Renal pelvis (tissue), 1 donor: ENCODE measurements at regions not wholly inside any gene's neighbourhood (a gene's known extent, or its start where the extent isn't known, plus 50 kb on each side); places are given as distances from the start of the nearest gene placed in this dataset.

Experiments
- DNase-seq: peaks from one replicate; pipeline ENCODE4 v3.0.0-alpha.2; 2013

DNA sequence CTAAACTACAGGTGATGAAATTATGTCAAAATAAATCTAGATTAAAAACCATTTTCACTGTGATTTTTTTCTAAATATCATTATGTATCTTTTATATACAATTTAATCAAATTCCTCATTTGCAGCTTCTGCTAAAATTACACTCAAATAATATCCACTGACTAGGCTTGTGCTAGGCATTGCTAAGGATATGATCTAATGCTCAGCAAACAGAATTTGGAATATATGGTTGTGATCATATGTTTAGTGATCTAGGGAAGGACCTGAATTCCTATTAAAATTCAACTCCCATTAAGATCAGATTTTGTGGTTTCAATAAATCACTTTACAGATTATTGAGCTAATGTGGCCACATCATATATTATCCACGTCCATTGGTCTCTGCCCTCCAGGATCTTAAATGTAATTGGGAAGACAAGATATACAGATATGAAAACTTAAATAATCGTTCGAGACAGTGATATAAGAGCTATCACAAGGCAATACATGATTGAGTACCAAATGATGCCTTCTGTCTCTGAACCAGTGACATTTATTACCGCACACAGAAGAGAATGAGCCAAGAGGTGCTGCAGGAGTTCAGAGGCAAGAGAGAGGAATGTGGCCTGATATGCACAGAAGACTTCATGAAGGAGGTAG, 206.0 kb upstream of the RPS6KA3 start:
- no peak for DNase-seq

DNA sequence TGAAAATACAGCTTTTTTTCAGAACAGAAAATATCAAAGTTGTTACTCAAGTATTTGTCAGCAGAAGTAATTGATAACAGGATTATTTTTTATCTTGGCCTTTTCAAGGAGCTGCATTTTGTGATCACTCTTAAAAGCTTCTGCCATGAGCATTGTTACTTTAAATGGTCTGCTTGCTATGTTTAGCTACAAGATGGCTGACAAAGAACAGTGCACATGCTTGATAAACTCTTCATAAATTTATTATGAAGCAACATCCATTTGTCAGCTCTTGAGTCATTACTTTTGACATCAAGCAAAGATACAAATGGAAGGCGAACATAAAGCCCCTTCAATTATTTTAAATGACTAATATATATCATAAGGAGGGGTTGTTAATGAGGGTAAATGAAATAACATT, 205.4 kb upstream of the RPS6KA3 start:
- no peak for DNase-seq

DNA sequence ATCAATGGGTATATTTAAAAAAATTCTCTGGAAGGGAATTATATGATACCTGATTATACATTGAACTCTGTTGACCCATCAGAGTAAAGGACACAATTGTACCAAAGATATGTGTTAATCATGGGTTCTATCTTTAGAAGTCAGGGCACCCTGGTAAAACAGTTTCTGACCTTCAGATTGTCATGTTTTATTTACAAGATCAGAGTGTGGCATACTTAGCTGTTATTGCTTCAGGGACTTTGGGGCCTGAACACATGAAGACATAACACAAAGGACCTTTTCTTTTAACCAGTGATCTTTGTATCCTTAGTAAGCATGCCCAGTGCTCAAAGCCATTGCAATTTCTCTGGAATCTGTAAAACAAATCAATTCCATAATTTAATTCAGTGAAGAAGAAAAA, 204.8 kb upstream of the RPS6KA3 start:
- DNase-seq: no peak

DNA sequence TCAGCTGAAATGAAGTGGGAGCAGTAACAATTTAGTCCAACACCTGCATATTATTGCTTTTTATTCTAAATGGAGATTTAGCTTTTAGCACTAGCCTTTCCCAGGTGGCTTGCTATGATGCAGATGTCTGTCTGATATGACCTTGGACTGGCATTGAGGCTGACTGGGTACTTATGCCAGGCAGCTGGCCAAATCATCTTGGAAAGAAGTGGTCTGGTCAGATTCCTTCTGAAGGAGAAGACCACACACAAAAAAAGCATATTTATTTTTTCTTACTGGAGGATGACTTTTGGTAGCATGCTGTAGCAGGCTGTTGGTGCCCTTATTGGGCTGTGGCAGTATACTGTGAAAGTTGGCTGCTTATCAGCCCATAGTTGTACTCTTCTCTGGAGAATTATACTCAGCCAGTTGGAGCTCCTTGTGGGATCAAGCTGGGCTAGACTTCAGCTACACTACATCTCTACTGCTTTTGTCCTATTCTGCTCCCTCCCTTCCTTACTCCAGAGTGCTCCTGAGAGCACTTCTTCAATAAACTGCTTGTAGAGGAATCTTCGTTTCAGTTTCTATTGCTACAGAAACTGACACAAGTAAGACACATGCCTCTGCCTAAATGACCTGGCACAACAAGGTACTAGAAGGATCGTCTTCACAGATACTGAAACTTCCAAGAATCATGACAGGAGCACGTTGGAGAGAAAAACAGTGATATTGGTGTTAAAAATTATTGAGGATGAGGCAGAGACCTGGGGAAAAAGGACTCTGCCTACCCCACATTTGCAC, 196.8 kb upstream of the RPS6KA3 start:
- DNase-seq: no peak

DNA sequence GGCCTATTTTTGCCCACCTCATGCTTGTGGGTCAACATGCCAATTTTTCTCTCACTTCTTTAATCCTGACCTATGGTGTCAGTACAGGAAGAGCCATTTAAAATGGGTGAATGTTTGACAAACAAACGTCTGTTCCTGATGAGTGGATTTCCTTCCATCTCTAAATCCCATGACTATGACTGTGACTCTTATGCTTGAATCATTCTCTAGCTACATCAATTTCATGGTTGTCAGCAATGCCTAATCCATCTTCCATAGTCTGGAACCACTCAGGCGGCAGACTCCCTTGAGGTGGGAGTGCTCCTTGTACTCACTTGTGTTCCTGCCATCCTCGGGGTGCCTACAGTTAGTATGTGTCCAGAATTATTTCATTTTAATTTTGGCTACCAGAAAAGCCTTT, 194.9 kb upstream of the RPS6KA3 start:
- no peak for DNase-seq

DNA sequence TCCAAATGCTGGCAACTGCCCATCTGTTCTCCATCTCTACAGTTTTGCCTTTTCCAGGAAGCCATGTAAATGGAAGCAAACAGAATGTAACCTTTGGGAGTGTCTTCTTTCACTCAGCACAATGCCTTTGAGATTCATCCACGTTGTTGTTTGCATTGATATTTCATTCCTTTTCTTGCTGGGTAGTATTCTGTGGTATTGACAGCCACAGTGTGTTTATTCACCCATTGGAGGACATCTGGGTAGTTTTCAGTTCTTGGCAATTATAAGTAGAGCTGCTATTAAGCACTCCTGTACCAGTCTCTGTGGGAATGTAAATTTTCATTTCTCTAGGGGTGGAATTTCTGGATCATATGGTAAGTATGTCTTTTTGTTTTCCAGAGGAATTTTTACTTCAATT, 194.3 kb upstream of the RPS6KA3 start:
- DNase-seq: no peak

DNA sequence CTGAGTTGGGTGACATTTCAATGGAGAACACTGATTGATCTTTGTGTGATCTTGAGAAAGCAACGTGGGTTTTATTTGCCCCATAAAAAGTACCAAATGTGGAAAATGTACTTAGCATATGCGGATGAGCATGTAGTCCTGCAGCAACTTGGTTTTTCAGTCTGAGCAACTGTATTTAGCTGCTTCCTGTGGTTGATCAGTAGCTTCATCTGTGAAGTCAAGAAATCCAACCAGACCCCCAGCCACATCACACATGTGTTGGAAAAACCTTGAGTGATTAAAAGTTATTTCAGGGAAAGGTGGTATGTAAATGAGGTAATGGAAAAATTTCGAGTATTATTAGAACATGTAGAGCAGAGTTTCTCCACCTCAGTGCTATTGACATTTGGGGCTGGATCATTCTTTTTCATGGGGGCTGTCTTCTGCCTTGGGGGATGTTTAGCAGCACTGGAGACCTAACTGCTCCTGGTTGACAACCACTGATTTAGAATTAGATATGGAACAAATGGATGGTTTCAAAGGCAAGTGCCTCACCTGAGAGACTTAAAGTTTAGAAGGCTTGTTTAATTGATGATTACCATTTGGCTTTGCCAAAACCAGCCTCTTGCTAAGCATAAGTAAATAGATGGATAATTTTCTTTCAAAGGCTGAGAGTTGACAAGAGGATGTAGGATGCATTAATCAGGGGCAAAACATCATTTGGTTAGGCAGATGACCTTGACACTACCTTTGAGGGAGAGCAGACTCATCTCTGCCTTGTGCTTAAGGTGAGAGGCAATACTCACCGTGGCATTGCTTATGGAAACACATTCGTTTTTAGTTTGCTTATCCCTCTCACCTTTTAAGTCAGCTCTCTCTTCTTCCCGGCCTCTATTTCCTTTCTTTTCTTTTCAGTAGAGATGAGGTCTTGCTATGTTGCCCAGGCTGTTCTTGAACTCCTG, 193.0 kb upstream of the RPS6KA3 start:
- DNase-seq: no peak

DNA sequence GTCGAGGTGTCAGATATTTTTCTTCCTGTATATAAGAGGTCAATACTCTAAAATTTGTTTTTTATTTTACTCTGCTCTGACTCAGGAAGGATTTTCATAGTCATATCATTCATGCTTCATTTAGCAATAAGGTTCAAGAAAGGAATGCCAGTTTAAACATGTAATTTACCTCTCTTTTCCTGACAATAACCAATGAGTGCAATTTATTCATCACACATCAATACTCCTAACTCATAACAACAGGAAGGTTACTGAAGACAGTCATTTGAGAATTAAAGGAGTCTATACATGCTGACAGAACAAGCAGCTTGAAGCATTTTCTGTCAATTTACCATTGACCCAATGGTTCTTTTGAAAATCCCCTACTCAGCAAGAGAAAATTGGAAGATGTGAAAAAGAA, 190.3 kb upstream of the RPS6KA3 start:
- DNase-seq: no peak

DNA sequence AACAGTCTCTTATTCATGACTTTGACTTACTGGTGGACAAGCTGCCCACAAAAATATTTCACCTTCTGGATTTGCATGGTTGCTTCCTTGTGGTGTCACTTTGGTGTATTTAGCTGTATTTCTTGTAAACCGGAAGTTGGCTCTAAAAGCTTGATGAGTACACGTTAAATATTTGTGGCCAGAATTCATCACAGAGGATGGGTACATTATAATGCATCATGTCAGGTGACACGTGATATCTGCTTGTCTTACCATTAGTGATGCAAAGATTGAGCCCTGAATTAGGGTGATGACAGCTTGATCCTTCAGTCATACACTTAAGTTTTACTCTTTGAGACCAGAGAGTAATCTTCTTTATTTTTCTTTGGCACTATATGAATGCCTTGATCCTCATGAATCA, 188.3 kb upstream of the RPS6KA3 start:
- no peak for DNase-seq

DNA sequence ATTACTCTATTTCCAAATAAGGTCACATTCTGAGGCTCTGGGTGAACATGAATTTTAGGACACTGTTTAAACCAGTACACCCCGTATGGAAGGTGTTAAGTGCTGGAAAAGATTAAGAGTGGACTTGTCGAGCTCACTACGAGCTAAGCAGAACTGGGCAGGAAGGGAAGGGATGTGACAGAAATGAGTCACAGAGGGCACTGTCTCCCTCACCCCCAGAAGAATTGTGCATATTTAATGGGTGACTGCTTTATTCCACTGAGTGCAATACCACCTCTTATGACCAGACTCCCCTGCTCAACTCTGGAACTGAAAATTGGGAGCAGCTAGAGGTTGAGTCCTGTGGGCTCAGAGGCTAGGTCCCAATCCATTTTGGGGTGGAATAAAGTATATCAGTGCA, 187.4 kb upstream of the RPS6KA3 start:
- DNase-seq: no peak

DNA sequence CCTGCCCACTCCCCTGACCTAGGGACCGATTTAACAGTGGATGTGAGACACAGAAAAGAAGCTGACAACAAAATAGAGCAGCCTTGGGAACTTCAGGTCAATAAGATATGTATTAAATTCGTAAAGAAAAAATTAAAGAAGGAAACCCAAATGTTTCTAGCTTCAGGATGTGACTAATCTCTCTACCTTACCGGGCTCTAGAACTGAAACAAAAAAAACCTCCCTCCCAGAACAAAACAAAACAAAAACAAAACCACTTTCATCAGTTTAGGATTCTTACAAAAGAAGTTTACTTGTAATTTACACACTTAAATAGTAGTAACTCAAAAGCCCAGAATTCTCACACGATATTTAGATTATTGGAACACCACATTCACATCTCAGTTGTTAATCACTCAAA, 185.8 kb upstream of the RPS6KA3 start:
- no peak for DNase-seq

DNA sequence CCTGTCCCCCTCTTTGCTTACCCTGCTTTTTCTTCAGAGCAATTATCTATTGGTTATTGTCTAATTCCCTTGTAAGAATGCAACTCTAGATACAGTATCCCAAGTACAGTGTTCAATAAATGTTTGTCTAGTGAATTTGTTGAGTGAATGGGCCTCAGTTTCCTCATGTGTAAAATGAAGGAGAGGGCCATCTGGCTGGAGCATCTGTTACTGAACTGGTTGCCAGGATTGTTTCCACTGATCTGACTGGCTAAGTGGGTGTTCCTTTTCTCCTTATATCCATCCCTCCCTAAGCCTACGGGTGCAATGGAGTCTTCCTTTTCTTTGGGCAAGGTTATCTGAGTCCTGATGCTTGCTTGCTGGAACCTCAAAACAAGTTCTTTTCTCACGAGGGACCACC, 185.2 kb upstream of the RPS6KA3 start:
- no peak for DNase-seq

DNA sequence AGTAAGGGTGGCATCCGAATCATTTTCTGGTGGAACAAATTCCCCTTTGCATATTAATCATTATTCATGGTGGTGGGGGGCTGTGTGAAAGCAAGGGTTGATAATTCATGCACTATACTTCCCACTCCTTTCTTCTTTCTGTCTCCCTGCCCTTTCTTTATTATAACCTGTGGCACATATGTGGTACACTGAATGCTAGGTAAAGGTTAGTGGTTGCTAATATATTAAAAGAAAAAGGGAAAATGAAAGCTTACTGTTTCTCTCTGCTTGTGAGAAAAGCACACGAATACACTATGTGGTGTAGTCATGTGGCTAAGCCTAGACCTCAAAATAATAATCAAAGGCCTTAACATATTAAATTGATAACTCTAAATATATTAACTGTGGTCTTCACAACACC, 178.4 kb upstream of the RPS6KA3 start:
- no peak for DNase-seq

DNA sequence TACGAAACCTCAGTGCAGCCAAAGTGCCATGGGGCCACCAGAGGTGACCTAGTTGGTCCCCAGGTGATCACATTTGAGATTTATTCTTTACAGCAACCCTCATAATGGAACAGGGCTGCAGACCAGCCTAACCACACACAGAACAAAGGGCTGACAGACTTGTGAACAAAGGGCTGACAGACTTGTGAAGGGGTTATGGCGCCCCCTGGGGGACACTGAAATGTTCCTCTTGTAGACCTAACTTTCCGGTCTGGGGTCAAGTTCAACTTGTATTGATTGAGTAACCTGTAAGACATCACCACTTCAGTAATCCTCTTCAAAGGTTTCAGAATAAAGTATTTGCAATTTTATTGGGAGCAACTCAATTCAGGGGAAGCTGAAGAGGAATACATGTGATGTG, 175.9 kb upstream of the RPS6KA3 start:
- DNase-seq: peak; percentile 39

DNA sequence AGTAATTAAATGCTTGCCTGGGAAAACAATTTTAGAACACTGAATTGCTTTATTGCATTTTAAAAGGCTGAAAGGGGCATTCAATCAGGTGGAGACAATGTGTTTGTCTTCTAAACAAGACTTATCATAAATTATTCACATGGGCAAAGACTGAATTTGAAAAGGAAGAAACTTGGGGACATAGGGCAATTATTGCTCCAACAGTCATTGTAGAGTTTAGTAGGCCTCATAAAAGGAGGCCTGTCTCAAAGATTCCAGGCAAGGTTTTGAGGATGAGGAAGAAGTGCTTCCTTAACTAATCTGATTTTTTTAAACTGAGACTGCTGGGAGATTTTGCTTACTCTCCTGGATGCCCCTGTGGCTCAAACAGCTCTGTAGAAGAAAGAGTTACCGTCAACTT, 174.4 kb upstream of the RPS6KA3 start:
- no peak for DNase-seq

DNA sequence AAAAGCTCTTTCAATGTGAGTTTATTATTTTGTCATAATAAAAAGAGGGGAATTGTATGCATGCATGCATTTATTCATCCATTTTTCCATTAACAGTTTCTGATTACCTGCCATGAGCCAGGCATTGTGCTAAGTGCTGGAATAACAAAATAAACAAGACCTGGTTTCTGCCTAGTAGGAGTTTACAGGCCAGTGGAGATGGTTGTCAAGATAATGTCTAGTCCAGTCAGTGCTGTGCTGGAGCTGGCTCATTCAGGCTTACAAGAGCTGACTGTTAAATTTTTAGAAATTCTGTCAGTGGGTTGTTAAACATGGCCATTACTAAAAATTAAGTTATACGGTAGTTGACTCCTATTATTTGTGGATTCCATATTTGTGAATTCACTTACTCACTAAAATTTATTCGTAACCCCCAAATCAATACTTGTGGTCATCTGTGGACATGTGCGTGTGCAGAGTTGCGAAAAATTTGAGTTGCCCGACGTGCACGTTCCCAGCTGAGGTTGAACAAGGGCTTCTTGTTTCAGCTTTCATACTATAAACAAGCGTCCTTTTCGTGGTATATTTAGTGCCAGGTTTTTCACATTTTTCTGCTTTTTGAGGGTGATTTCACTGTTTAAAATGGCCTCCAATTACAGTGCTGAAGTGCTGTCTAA, 172.3 kb upstream of the RPS6KA3 start:
- no peak for DNase-seq

DNA sequence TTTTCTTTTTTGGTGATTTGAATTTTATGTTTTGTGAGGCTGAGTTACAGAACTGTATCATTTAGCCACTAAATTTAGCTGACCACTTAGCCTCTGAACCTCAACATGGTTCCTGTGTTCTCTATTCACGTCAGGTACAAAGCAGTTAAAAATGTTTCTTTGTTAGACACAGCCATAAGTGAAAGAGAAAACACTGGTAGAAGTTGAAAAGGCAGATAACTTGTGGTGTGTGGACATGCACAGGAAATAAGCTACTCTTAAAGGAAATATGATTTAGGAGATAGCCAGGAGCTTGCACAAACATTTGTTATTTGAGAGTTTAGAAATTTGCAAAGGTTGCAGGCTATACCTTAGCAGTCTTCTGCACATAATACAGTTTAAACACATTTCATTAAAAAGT, 171.0 kb upstream of the RPS6KA3 start:
- no peak for DNase-seq

DNA sequence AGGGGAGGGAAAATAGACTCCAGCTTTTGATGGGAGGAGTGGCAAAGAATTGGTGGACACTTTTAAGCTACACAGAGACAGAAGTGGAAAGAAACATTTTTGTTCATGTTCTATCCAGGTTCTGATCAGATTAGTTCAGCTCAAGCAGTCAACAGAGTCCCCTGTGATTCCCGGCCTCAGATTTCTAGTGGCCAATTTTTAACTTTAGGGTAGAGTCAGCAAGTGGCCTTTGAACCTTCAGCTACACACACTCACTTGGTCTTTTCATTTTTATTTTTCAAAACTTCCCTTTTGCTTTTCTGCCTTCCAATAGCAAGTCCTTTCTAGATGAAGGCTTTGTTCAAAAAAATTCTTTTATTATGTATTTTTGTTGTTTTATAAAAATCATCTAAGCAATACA, 169.2 kb upstream of the RPS6KA3 start:
- no peak for DNase-seq

DNA sequence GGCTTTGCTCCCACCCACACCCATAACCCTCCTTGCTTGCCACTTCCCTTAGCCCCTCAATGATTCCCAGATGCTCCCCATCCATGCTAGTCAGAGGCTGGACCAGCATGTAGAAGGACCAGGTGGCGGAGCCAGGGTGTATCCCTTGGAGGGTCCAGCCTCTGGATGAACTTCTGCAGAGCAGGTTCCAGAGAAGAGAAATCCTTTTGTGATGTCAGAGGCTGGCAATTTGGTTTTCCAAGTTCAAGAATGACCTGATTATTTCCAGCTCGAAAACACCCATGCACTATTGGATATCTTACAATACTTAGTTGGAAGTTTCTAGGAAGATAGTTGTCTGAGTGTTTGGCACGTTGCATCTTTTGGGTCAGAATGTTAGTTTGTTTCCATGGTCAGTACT, 168.3 kb upstream of the RPS6KA3 start:
- DNase-seq: no peak

DNA sequence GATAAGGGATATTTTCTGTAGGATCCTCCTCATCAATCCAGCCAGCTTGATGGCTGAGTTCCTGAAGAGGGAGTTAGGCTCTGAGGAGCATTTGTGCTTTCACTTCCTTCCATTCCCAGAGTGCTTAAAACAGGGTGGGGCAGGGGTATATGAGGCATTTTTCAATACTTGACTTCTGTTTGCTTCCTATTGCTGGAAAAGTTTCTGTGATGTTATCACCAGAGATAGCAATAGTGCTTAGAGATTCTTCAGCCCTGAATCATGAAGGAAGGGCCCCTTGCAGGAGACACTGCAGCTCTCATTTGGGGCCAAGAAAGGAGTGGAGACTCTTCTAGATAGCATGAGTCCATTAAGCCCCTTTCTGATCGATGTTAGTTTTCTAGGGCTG, 166.7 kb upstream of the RPS6KA3 start:
- no peak for DNase-seq

DNA sequence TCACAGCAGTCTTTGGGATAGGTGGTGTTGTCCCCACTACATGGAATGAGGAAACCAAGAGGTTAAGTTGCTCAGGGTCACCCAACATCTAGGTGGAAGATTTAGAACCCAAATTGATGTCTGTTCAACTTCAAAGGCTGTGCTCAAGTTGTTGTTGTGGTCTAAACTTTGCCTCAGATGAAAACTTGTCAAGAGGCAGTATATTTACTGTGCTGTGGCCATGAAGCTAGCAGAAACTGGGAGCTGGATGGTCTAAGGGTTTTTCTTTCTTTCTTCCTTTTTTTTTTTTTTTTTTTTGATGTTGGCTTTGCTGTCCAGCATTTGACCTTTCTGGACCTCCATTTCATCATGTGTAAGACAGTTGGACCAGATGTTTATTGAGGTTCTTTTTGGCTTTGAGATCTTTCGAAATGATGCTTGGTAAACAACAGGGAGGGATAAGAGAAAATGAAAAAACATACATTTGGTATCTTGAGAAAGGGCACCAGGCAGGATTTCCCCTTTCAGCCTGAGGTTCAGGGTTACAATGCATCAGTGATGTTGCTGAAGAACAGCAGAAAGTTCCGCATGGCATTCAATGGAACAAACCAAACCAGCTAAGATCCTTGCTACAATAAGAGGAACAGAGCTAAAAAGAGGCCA, 166.2 kb upstream of the RPS6KA3 start:
- no peak for DNase-seq

DNA sequence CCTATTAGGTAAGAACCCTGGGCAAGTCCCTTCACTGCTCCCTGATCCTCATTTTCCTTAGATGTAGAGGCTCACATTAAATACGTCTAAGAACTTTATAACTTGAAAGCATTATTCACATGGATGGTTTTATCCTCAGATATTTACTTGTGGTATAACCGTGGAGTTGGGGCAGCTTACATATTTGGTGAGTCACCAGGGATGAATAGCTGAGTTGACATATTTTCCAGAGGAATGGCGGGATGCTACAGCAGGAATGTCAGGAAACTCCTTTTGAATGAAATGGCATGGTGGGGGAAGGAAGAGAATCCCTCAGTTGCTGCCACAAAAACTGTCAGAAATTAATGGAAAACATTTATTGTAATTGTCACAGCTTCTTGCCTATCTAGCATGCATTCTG, 165.3 kb upstream of the RPS6KA3 start:
- no peak for DNase-seq
